ENCODE measurements at regions not wholly inside any gene's neighbourhood (a gene's known extent, or its start where the extent isn't known, plus 50 kb on each side); places are given as distances from the start of the nearest gene placed in this dataset.
A peak's percentile ranks its signal among the peaks of the same experiment; 100 is the strongest.

GRCh38 chr14:45526715-45527549 is 273.9 kb upstream of the MIS18BP1 start:
- H3K27me3 ChIP-seq (ENCODE audit: insufficient read depth, low read length), result no peaks in the 10 kb centered on the region
- no peaks in the 10 kb centered on the region for H4K20me1 ChIP-seq (ENCODE audit: insufficient read depth, low read length)
- TF ChIP-seq EZH2 (IDR thresholded peaks at IDR 0.05; ENCODE audit: insufficient read depth, low read length) (no peak), CTCF (IDR thresholded peaks at IDR 0.05; ENCODE audit: insufficient read depth, low read depth, low read length) (peak; percentile 32)
- no peak overlapping the region for H3K9ac ChIP-seq (ENCODE audit: low read length)
- no peak overlapping the region for H2AFZ ChIP-seq (ENCODE audit: low read depth, low read length)
- H3K4me2 ChIP-seq (ENCODE audit: low read length), result no peak overlapping the region
- FAIRE-seq (no peak), DNase-seq (ENCODE audit: low read depth) (no peak)
- H3K4me1 ChIP-seq (ENCODE audit: insufficient read depth, low read length), result no peaks in the 10 kb centered on the region
- no peaks in the 10 kb centered on the region for H3K36me3 ChIP-seq (ENCODE audit: insufficient read depth, low read length)
- Mint-ChIP-seq H3K36me3 (ENCODE audit: low read depth, unreplicated experiment) (no peaks in the 10 kb centered on the region), H3K27me3 (ENCODE audit: low read depth, unreplicated experiment) (no peaks in the 10 kb centered on the region), H3K9me3 (ENCODE audit: unreplicated experiment) (no peaks in the 10 kb centered on the region), H3K4me3 (ENCODE audit: unreplicated experiment) (no peak overlapping the region), H3K27ac (ENCODE audit: unreplicated experiment) (no peak overlapping the region), H3K4me1 (ENCODE audit: low read depth, unreplicated experiment) (no peaks in the 10 kb centered on the region)
- H3K4me3 ChIP-seq (ENCODE audit: insufficient read depth, low read depth, low read length), result no peak overlapping the region
- H3K9me3 ChIP-seq (ENCODE audit: insufficient read depth, low read depth, low read length), result no peaks in the 10 kb centered on the region
- H3K79me2 ChIP-seq (ENCODE audit: insufficient read depth, low read length), result no peaks in the 10 kb centered on the region
- H3K27ac ChIP-seq (ENCODE audit: low read depth, low read length), result no peak overlapping the region

GRCh38 chr14:45519766-45520165 is 266.8 kb upstream of the MIS18BP1 start:
- Histone ChIP-seq H3K9me3 (ENCODE audit: insufficient read depth, low read depth, low read length) (no peaks in the 10 kb centered on the region), H3K27ac (ENCODE audit: low read depth, low read length) (no peak overlapping the region), H2AFZ (ENCODE audit: low read depth, low read length) (no peak overlapping the region), H3K4me3 (ENCODE audit: insufficient read depth, low read depth, low read length) (no peak overlapping the region), H3K9ac (ENCODE audit: low read length) (no peak overlapping the region), H3K79me2 (ENCODE audit: insufficient read depth, low read length) (no peaks in the 10 kb centered on the region), H3K4me2 (ENCODE audit: low read length) (no peak overlapping the region), H3K4me1 (ENCODE audit: insufficient read depth, low read length) (no peaks in the 10 kb centered on the region), H4K20me1 (ENCODE audit: insufficient read depth, low read length) (no peaks in the 10 kb centered on the region), H3K27me3 (ENCODE audit: insufficient read depth, low read length) (no peaks in the 10 kb centered on the region), H3K36me3 (ENCODE audit: insufficient read depth, low read length) (no peaks in the 10 kb centered on the region)
- no peaks in the 10 kb centered on the region for H3K36me3 Mint-ChIP-seq (ENCODE audit: low read depth, unreplicated experiment)
- no peaks in the 10 kb centered on the region for H3K27me3 Mint-ChIP-seq (ENCODE audit: low read depth, unreplicated experiment)
- no peak for FAIRE-seq
- H3K4me1 Mint-ChIP-seq (ENCODE audit: low read depth, unreplicated experiment), result no peaks in the 10 kb centered on the region
- DNase-seq (ENCODE audit: low read depth), result no peak
- H3K27ac Mint-ChIP-seq (ENCODE audit: unreplicated experiment), result no peak overlapping the region
- H3K4me3 Mint-ChIP-seq (ENCODE audit: unreplicated experiment), result no peak overlapping the region
- no peak for TF ChIP-seq CTCF (IDR thresholded peaks at IDR 0.05; ENCODE audit: insufficient read depth, low read depth, low read length)
- no peak for TF ChIP-seq EZH2 (IDR thresholded peaks at IDR 0.05; ENCODE audit: insufficient read depth, low read length)
- no peaks in the 10 kb centered on the region for H3K9me3 Mint-ChIP-seq (ENCODE audit: unreplicated experiment)

GRCh38 chr14:45492876-45493275 is 239.9 kb upstream of the MIS18BP1 start:
- Histone ChIP-seq H3K4me3 (ENCODE audit: insufficient read depth, low read depth, low read length) (no peak overlapping the region), H3K9ac (ENCODE audit: low read length) (no peak overlapping the region), H3K4me2 (ENCODE audit: low read length) (no peak overlapping the region), H3K9me3 (ENCODE audit: insufficient read depth, low read depth, low read length) (no peaks in the 10 kb centered on the region), H3K27me3 (ENCODE audit: insufficient read depth, low read length) (no peaks in the 10 kb centered on the region), H3K27ac (ENCODE audit: low read depth, low read length) (no peak overlapping the region), H3K36me3 (ENCODE audit: insufficient read depth, low read length) (no peaks in the 10 kb centered on the region), H4K20me1 (ENCODE audit: insufficient read depth, low read length) (no peaks in the 10 kb centered on the region), H3K79me2 (ENCODE audit: insufficient read depth, low read length) (no peaks in the 10 kb centered on the region), H3K4me1 (ENCODE audit: insufficient read depth, low read length) (no peaks in the 10 kb centered on the region), H2AFZ (ENCODE audit: low read depth, low read length) (no peak overlapping the region)
- FAIRE-seq (no peak), DNase-seq (ENCODE audit: low read depth) (no peak)
- TF ChIP-seq CTCF (IDR thresholded peaks at IDR 0.05; ENCODE audit: insufficient read depth, low read depth, low read length) (no peak), EZH2 (IDR thresholded peaks at IDR 0.05; ENCODE audit: insufficient read depth, low read length) (no peak)
- H3K36me3 Mint-ChIP-seq (ENCODE audit: low read depth, unreplicated experiment), result no peaks in the 10 kb centered on the region
- H3K9me3 Mint-ChIP-seq (ENCODE audit: unreplicated experiment), result peaks cover 2% of the 10 kb centered on the region
- no peak overlapping the region for H3K27ac Mint-ChIP-seq (ENCODE audit: unreplicated experiment)
- no peaks in the 10 kb centered on the region for H3K27me3 Mint-ChIP-seq (ENCODE audit: low read depth, unreplicated experiment)
- H3K4me3 Mint-ChIP-seq (ENCODE audit: unreplicated experiment), result no peak overlapping the region
- no peaks in the 10 kb centered on the region for H3K4me1 Mint-ChIP-seq (ENCODE audit: low read depth, unreplicated experiment)
